GM12878 (cell line): ENCODE measurements at regions not wholly inside any gene's neighbourhood (a gene's known extent, or its start where the extent isn't known, plus 50 kb on each side); places are given as distances from the start of the nearest gene placed in this dataset.

ENCODE experiments used
- ATAC-seq: fragments of 200-7000 bp; cut with Tn5 transposase; 3 replicates; pipeline ENCODE4 v1.9.1; 2020; ENCODE audit warnings: mild to moderate bottlenecking, moderate library complexity
- BruUV-seq: library from RNA; stranded (reverse); fragments of 400-500 nt; replicated peaks from 2 replicates; lab custom pipeline; 2021; lab: Mats Ljungman, UMichigan
- CTCF ChIA-PET: fragments of 300-600 bp; sonication (Branson Sonifier 250); formaldehyde crosslinking; extraction: SDS; loops from one replicate; lab custom pipeline; 2021; ENCODE audit warnings: inconsistent platforms; lab: Yijun Ruan, JAX
- POLR2A ChIA-PET: fragments of 350-600 bp; formaldehyde crosslinking; extraction: SDS; loops from one replicate; lab custom pipeline; 2021; ENCODE audit warnings: inconsistent platforms; lab: Charles Lee
- RAD21 ChIA-PET: fragments of 300-600 bp; sonication (Branson Sonifier 250); formaldehyde crosslinking; loops from one replicate; lab custom pipeline; 2023; ENCODE audit warnings: antibody characterized with exemption; ENCODE audit not compliant: unreplicated experiment; lab: Charles Lee
- SMC1A ChIA-PET: fragments of 300-600 bp; sonication (Branson Sonifier 250); formaldehyde crosslinking; loops from one replicate; lab custom pipeline; 2023; ENCODE audit not compliant: unreplicated experiment, uncharacterized antibody; lab: Charles Lee
- DNase-seq: peaks from one replicate; pipeline ENCODE4 v3.0.0-alpha.2; 2011; ENCODE audit warnings: low read depth, low spot score
- FAIRE-seq: peaks from 3 replicates; lab custom pipeline; 2011; peaks lifted over from hg19 to GRCh38; lab: Jason Lieb, UNC
- H2AFZ ChIP-seq: 2 replicates; pipeline ENCODE4 v1.6.0; 2011; ENCODE audit warnings: low read depth, low read length, control low read depth; ENCODE audit not compliant: control insufficient read depth
- H3K27ac ChIP-seq: 2 replicates; pipeline ENCODE4 v1.5.1; 2011; ENCODE audit warnings: control low read depth; ENCODE audit not compliant: control insufficient read depth, insufficient read depth
- H3K27me3 ChIP-seq, 2 experiments: replicated peaks in 1 of 2; 2 replicates each; pipeline versions ENCODE4 v1.6.0 to v1.6.1; 2011; ENCODE audit warnings: low read length in 1 of 2; ENCODE audit not compliant: control insufficient read depth in 2 of 2, insufficient read depth in 2 of 2
- H3K36me3 ChIP-seq, 2 experiments: 2 replicates each; pipeline ENCODE4 v1.5.1; 2011; ENCODE audit warnings: low read length in 1 of 2; ENCODE audit not compliant: control insufficient read depth in 2 of 2, insufficient read depth in 2 of 2
- H3K4me1 ChIP-seq: 2 replicates; pipeline ENCODE4 v1.6.1; 2011; ENCODE audit warnings: mild to moderate bottlenecking, low read length, moderate library complexity, mixed read lengths; ENCODE audit not compliant: control insufficient read depth, insufficient read depth
- H3K4me2 ChIP-seq: 2 replicates; pipeline ENCODE4 v1.6.0; 2011; ENCODE audit warnings: control low read depth; ENCODE audit not compliant: control insufficient read depth, insufficient read depth
- H3K4me3 ChIP-seq: fragments of 200-600 bp; sonication (generic); 2 replicates; pipeline ENCODE4 v1.5.1; 2016
- H3K79me2 ChIP-seq: 2 replicates; pipeline ENCODE4 v1.6.0; 2011; ENCODE audit warnings: low read length; ENCODE audit not compliant: control insufficient read depth, insufficient read depth
- H3K9ac ChIP-seq: 2 replicates; pipeline ENCODE4 v1.8.0; 2011; ENCODE audit warnings: low read length, control low read depth, mixed read lengths; ENCODE audit not compliant: control insufficient read depth, insufficient read depth
- H3K9me3 ChIP-seq: replicated peaks from 3 replicates; pipeline ENCODE4 v1.5.1; 2011; ENCODE audit warnings: mild to moderate bottlenecking, low read length; ENCODE audit not compliant: control insufficient read depth, insufficient read depth
- H4K20me1 ChIP-seq: 2 replicates; pipeline ENCODE4 v1.6.0; 2011; ENCODE audit not compliant: control insufficient read depth, insufficient read depth
- ATF2 ChIP-seq: IDR thresholded peaks from 2 replicates; pipeline ENCODE4 v1.6.1; 2012; ENCODE audit warnings: low read length, inconsistent platforms
- DPF2 ChIP-seq: fragments of 450-650 bp; IDR thresholded peaks from 2 replicates; pipeline ENCODE4 v1.6.1; 2017; ENCODE audit warnings: mild to moderate bottlenecking
- E2F8 ChIP-seq: fragments of 450-650 bp; IDR thresholded peaks from 2 replicates; pipeline ENCODE4 v1.6.1; 2018; ENCODE audit warnings: mild to moderate bottlenecking, low read depth, moderate library complexity; ENCODE audit not compliant: partially characterized antibody
- KAT2A ChIP-seq: conservative IDR thresholded peaks from 2 replicates; pipeline ENCODE4 v1.6.1; 2011; ENCODE audit warnings: low read depth, low read length; ENCODE audit not compliant: control insufficient read depth
- MEF2A ChIP-seq: IDR thresholded peaks from 2 replicates; pipeline ENCODE4 v1.6.1; 2011; ENCODE audit warnings: low read depth, mild to moderate bottlenecking, low read length, moderate library complexity; ENCODE audit not compliant: insufficient read depth
- MTA3 ChIP-seq: IDR thresholded peaks from 2 replicates; pipeline ENCODE4 v1.6.1; 2012; ENCODE audit warnings: low read length, inconsistent platforms, borderline replicate concordance
- NR2F1 ChIP-seq: fragments of 450-650 bp; conservative IDR thresholded peaks from 2 replicates; pipeline ENCODE4 v1.6.1; 2017; ENCODE audit warnings: mild to moderate bottlenecking
- NRF1 ChIP-seq: conservative IDR thresholded peaks from 2 replicates; pipeline ENCODE4 v1.6.1; 2011; ENCODE audit warnings: mild to moderate bottlenecking, low read depth, low read length, improper control_type of control experiment
- RB1 ChIP-seq: fragments of 450-650 bp; formaldehyde crosslinking; IDR thresholded peaks from 2 replicates; pipeline ENCODE4 v1.6.1; 2017; ENCODE audit warnings: mild to moderate bottlenecking, borderline replicate concordance
- SMAD1 ChIP-seq: fragments of 450-650 bp; IDR thresholded peaks from 2 replicates; pipeline ENCODE4 v1.6.1; 2018; ENCODE audit warnings: mild to moderate bottlenecking, low read depth; ENCODE audit not compliant: partially characterized antibody
- STAT1 ChIP-seq: fragments of 450-650 bp; conservative IDR thresholded peaks from 2 replicates; pipeline ENCODE4 v1.6.1; 2014; ENCODE audit warnings: antibody characterized with exemption, mild to moderate bottlenecking
- TCF3 ChIP-seq: IDR thresholded peaks from 2 replicates; pipeline ENCODE4 v1.6.1; 2012; ENCODE audit warnings: low read depth, mild to moderate bottlenecking, low read length, borderline replicate concordance; ENCODE audit not compliant: insufficient read depth
- ZNF217 ChIP-seq: fragments of 450-650 bp; IDR thresholded peaks from 2 replicates; pipeline ENCODE4 v1.6.1; 2017; ENCODE audit warnings: antibody characterized with exemption, mild to moderate bottlenecking
- ZNF687 ChIP-seq: fragments of 450-650 bp; IDR thresholded peaks from 2 replicates; pipeline ENCODE4 v1.6.1; 2017; ENCODE audit warnings: mild to moderate bottlenecking, moderate library complexity
- WGBS: methylation state at CpG from one replicate; pipeline ENCODE4 v1.1.6; 2016; ENCODE audit warnings: low lambda C conversion rate; ENCODE audit not compliant: insufficient replicate concordance, insufficient coverage; ENCODE audit errors: missing lambda C conversion rate; 5-methylcytosine and 5-hydroxymethylcytosine counted together
- in situ Hi-C: fragments of 300-500 bp; cut with MboI; formaldehyde crosslinking; loops from 9 replicates; pipeline ENCODE4 v1.14.3; 2018; ENCODE audit warnings: mixed read lengths
- intact Hi-C: fragments of 100-400 bp; cut with micrococcal nuclease; formaldehyde crosslinking; loops from one replicate; pipeline ENCODE4 v1.14.2; 2022; ENCODE audit not compliant: unreplicated experiment
- TF ChIP-seq, protein P1 (sequence below): IDR thresholded peaks from 2 replicates; pipeline ENCODE4 v1.6.1; 2011; ENCODE audit warnings: low read depth, low read length, improper control_type of control experiment, borderline replicate concordance
- TF ChIP-seq, protein P2 (sequence below): IDR thresholded peaks from 2 replicates; pipeline ENCODE4 v1.6.1; 2012; ENCODE audit warnings: low read depth, low read length, improper control_type of control experiment

DNA sequence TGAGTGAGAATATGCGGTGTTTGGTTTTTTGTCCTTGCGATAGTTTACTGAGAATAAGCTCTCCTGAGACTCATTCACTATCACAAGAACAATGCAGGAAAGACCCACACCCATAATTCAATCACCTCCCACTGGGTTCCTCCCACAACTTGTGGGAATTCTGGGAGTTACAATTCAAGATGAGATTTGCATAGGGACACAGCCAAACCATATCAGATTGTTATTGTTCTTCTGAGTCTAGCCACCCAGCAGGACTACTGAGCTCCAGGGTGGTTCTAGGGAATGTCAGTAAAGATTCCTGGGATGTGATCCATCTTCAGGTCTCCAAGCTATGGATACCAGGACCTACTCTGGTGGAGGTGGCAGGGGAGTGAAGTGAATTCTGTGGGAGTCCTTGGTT is 2075.1 kb upstream of the CDH9 start:
- H2AFZ ChIP-seq = no peak overlapping the region
- ATAC-seq (no peak), DNase-seq (no peak), FAIRE-seq (no peak)
- CTCF ChIA-PET = interaction anchor here (0.6 to 0.9 kb wide), 2 partner anchors 12 to 15 kb away, joined by 3 read pairs; no protein-coding TSS in a partner anchor
- in situ Hi-C loops (no loop called here), intact Hi-C loops (no loop called here)
- H3K27ac ChIP-seq = no peak overlapping the region
- H3K27me3 ChIP-seq = no peaks in the 10 kb centered on the region
- SMC1A ChIA-PET = interaction anchor here (0.8 kb wide), 1 partner anchor 223 kb away, joined by 3 read pairs; no protein-coding TSS in a partner anchor
- H3K4me2 ChIP-seq = no peak overlapping the region
- WGBS = 69% methylated on average over 2 of the region's 2 CpGs
- H3K4me1 ChIP-seq = no peaks in the 10 kb centered on the region
- H4K20me1 ChIP-seq = no peaks in the 10 kb centered on the region
- BruUV-seq = no TSS peak
- POLR2A ChIA-PET = no interaction called here
- RAD21 ChIA-PET = no interaction called here
- H3K9ac ChIP-seq = no peak overlapping the region
- no peaks in the 10 kb centered on the region for H3K36me3 ChIP-seq
- H3K4me3 ChIP-seq = no peak overlapping the region
- no peaks in the 10 kb centered on the region for H3K9me3 ChIP-seq
- no peaks in the 10 kb centered on the region for H3K79me2 ChIP-seq
- TF ChIP-seq E2F8 = no peak
- no peak for TF ChIP-seq SMAD1
- no peak for TF ChIP-seq TCF3
- TF ChIP-seq, protein P1, sequence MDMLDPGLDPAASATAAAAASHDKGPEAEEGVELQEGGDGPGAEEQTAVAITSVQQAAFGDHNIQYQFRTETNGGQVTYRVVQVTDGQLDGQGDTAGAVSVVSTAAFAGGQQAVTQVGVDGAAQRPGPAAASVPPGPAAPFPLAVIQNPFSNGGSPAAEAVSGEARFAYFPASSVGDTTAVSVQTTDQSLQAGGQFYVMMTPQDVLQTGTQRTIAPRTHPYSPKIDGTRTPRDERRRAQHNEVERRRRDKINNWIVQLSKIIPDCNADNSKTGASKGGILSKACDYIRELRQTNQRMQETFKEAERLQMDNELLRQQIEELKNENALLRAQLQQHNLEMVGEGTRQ = no peak
- no peak for TF ChIP-seq DPF2
- TF ChIP-seq MEF2A = no peak
- TF ChIP-seq, protein P2, sequence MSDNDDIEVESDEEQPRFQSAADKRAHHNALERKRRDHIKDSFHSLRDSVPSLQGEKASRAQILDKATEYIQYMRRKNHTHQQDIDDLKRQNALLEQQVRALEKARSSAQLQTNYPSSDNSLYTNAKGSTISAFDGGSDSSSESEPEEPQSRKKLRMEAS = no peak
- no peak for TF ChIP-seq ZNF687
- no peak for TF ChIP-seq RB1
- no peak for TF ChIP-seq STAT1
- TF ChIP-seq MTA3 = no peak
- no peak for TF ChIP-seq NRF1
- no peak for TF ChIP-seq ATF2
- no peak for TF ChIP-seq ZNF217
- no peak for TF ChIP-seq KAT2A
- TF ChIP-seq NR2F1 = no peak
